ENCODE measurements at regions not wholly inside any gene's neighbourhood (a gene's known extent, or its start where the extent isn't known, plus 50 kb on each side); places are given as distances from the start of the nearest gene placed in this dataset.

DNA sequence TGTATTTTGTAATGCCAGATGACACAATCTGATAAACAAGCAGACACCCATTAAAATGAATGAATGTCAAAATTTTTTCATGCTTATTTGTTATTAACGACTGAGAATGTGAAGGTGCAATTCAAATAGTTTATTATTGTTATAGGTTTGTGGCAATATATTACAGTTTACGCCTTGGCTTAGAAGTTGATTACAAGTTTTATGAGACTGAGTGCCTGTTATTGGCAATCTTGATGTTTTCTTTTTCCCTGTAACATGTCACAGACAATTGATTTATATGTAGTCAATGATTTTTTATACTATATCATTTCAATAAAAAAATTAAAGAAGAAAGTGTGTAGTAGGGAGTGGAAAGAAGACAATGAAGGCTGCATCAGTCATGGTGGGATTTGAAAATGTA, 144.1 kb upstream of the EEF1E1 start:
- H3K27ac Mint-ChIP-seq (ENCODE audit: unreplicated experiment) = no peak overlapping the region
- no peak overlapping the region for H3K4me3 Mint-ChIP-seq (ENCODE audit: unreplicated experiment)
- H3K4me1 ChIP-seq (ENCODE audit: insufficient read depth, low read length) = peaks cover 3% of the 10 kb centered on the region
- H3K9ac ChIP-seq (ENCODE audit: low read length) = no peak overlapping the region
- H3K4me3 ChIP-seq (ENCODE audit: insufficient read depth, low read depth, low read length) = no peak overlapping the region
- peaks cover 16% of the 10 kb centered on the region for H3K4me1 Mint-ChIP-seq (ENCODE audit: low read depth, unreplicated experiment)
- no peak overlapping the region for H3K27ac ChIP-seq (ENCODE audit: low read depth, low read length)
- TF ChIP-seq, protein P1, sequence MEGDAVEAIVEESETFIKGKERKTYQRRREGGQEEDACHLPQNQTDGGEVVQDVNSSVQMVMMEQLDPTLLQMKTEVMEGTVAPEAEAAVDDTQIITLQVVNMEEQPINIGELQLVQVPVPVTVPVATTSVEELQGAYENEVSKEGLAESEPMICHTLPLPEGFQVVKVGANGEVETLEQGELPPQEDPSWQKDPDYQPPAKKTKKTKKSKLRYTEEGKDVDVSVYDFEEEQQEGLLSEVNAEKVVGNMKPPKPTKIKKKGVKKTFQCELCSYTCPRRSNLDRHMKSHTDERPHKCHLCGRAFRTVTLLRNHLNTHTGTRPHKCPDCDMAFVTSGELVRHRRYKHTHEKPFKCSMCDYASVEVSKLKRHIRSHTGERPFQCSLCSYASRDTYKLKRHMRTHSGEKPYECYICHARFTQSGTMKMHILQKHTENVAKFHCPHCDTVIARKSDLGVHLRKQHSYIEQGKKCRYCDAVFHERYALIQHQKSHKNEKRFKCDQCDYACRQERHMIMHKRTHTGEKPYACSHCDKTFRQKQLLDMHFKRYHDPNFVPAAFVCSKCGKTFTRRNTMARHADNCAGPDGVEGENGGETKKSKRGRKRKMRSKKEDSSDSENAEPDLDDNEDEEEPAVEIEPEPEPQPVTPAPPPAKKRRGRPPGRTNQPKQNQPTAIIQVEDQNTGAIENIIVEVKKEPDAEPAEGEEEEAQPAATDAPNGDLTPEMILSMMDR (IDR thresholded peaks at IDR 0.05; ENCODE audit: insufficient read depth, low read depth, low read length) = no peak
- TF ChIP-seq EZH2 (IDR thresholded peaks at IDR 0.05; ENCODE audit: insufficient read depth, low read length) = no peak
- FAIRE-seq (no peak), DNase-seq (ENCODE audit: low read depth) (no peak)
- peaks cover 2% of the 10 kb centered on the region for H3K9me3 Mint-ChIP-seq (ENCODE audit: unreplicated experiment)
- H3K36me3 Mint-ChIP-seq (ENCODE audit: low read depth, unreplicated experiment) = no peaks in the 10 kb centered on the region
- H3K36me3 ChIP-seq (ENCODE audit: insufficient read depth, low read length) = no peaks in the 10 kb centered on the region
- no peak overlapping the region for H3K4me2 ChIP-seq (ENCODE audit: low read length)
- H4K20me1 ChIP-seq (ENCODE audit: insufficient read depth, low read length) = no peaks in the 10 kb centered on the region
- no peaks in the 10 kb centered on the region for H3K27me3 ChIP-seq (ENCODE audit: insufficient read depth, low read length)
- H3K79me2 ChIP-seq (ENCODE audit: insufficient read depth, low read length) = no peaks in the 10 kb centered on the region
- H3K27me3 Mint-ChIP-seq (ENCODE audit: low read depth, unreplicated experiment) = no peaks in the 10 kb centered on the region
- no peak overlapping the region for H2AFZ ChIP-seq (ENCODE audit: low read depth, low read length)
- no peaks in the 10 kb centered on the region for H3K9me3 ChIP-seq (ENCODE audit: insufficient read depth, low read depth, low read length)

DNA sequence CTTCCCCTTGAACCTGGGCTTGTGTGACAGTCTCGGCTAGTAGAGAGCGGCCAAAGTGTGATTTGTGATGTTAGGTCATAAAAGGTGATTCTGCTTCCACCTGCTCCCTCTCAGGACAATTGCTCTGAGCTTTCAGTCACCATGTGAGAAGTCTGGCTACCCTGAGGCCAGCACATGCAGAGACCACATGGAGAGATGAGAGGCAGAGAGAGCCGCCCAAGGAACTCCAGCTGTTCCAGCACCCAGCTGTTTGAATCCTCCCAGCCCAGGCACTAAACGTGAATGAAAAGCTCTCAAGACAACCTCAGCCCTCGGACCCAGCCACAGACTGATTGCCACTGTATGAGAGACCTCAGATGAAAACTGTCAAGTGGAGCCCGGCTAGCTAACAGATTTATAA, 143.4 kb upstream of the EEF1E1 start:
- Histone ChIP-seq H3K9ac (ENCODE audit: low read length) (no peak overlapping the region), H4K20me1 (ENCODE audit: insufficient read depth, low read length) (no peaks in the 10 kb centered on the region), H3K79me2 (ENCODE audit: insufficient read depth, low read length) (no peaks in the 10 kb centered on the region), H3K9me3 (ENCODE audit: insufficient read depth, low read depth, low read length) (no peaks in the 10 kb centered on the region), H3K4me2 (ENCODE audit: low read length) (no peak overlapping the region), H3K27me3 (ENCODE audit: insufficient read depth, low read length) (no peaks in the 10 kb centered on the region), H3K27ac (ENCODE audit: low read depth, low read length) (no peak overlapping the region), H3K4me1 (ENCODE audit: insufficient read depth, low read length) (peaks cover 3% of the 10 kb centered on the region), H2AFZ (ENCODE audit: low read depth, low read length) (no peak overlapping the region), H3K36me3 (ENCODE audit: insufficient read depth, low read length) (no peaks in the 10 kb centered on the region), H3K4me3 (ENCODE audit: insufficient read depth, low read depth, low read length) (no peak overlapping the region)
- Mint-ChIP-seq H3K9me3 (ENCODE audit: unreplicated experiment) (peaks cover 2% of the 10 kb centered on the region), H3K4me3 (ENCODE audit: unreplicated experiment) (no peak overlapping the region), H3K27me3 (ENCODE audit: low read depth, unreplicated experiment) (no peaks in the 10 kb centered on the region), H3K4me1 (ENCODE audit: low read depth, unreplicated experiment) (peaks cover 23% of the 10 kb centered on the region), H3K27ac (ENCODE audit: unreplicated experiment) (no peak overlapping the region), H3K36me3 (ENCODE audit: low read depth, unreplicated experiment) (no peaks in the 10 kb centered on the region)
- FAIRE-seq (no peak), DNase-seq (ENCODE audit: low read depth) (no peak)
- TF ChIP-seq EZH2 (IDR thresholded peaks at IDR 0.05; ENCODE audit: insufficient read depth, low read length) = no peak
- TF ChIP-seq, protein P1 (IDR thresholded peaks at IDR 0.05; ENCODE audit: insufficient read depth, low read depth, low read length) = no peak

DNA sequence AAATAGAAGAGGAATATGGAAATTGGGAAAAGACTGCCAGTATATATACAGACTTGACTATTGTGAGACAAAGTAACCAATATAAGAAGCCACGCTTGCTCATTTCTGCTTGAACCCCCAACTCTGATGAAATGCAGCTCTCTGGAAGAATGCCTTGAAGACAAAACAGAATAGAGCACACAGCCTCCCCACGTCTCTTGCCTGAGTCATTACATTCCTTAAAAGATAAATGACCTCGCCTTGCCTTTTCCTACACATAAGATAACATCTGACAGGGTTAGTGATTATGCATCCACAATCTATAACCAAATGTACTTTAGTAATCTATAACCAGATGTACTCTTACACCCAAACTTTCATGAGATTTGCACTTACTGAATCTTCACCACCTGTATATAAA, 141.1 kb upstream of the EEF1E1 start:
- FAIRE-seq (no peak), DNase-seq (ENCODE audit: low read depth) (peak; percentile 49)
- Histone ChIP-seq H4K20me1 (ENCODE audit: insufficient read depth, low read length) (no peaks in the 10 kb centered on the region), H3K4me2 (ENCODE audit: low read length) (no peak overlapping the region), H3K4me1 (ENCODE audit: insufficient read depth, low read length) (peaks cover 3% of the 10 kb centered on the region), H2AFZ (ENCODE audit: low read depth, low read length) (no peak overlapping the region), H3K79me2 (ENCODE audit: insufficient read depth, low read length) (no peaks in the 10 kb centered on the region), H3K36me3 (ENCODE audit: insufficient read depth, low read length) (no peaks in the 10 kb centered on the region), H3K4me3 (ENCODE audit: insufficient read depth, low read depth, low read length) (no peak overlapping the region), H3K27ac (ENCODE audit: low read depth, low read length) (no peak overlapping the region), H3K27me3 (ENCODE audit: insufficient read depth, low read length) (peaks cover 7% of the 10 kb centered on the region), H3K9me3 (ENCODE audit: insufficient read depth, low read depth, low read length) (no peaks in the 10 kb centered on the region), H3K9ac (ENCODE audit: low read length) (no peak overlapping the region)
- Mint-ChIP-seq H3K36me3 (ENCODE audit: low read depth, unreplicated experiment) (no peaks in the 10 kb centered on the region), H3K4me3 (ENCODE audit: unreplicated experiment) (no peak overlapping the region), H3K27me3 (ENCODE audit: low read depth, unreplicated experiment) (no peaks in the 10 kb centered on the region), H3K27ac (ENCODE audit: unreplicated experiment) (peak overlapping the region; percentile 81), H3K9me3 (ENCODE audit: unreplicated experiment) (no peaks in the 10 kb centered on the region), H3K4me1 (ENCODE audit: low read depth, unreplicated experiment) (peaks cover 31% of the 10 kb centered on the region)
- TF ChIP-seq EZH2 (IDR thresholded peaks at IDR 0.05; ENCODE audit: insufficient read depth, low read length) = no peak
- TF ChIP-seq, protein P1 (IDR thresholded peaks at IDR 0.05; ENCODE audit: insufficient read depth, low read depth, low read length) = no peak

Measured in astrocyte (in vitro differentiated cells and primary cell).